ENCODE measurements at regions not wholly inside any gene's neighbourhood (a gene's known extent, or its start where the extent isn't known, plus 50 kb on each side); places are given as distances from the start of the nearest gene placed in this dataset.
"Not testable (repeated sequence)": the region's sequence is repeated elsewhere in the genome, so short reads cannot be mapped to it uniquely, and the experiment has no call there.

DNA sequence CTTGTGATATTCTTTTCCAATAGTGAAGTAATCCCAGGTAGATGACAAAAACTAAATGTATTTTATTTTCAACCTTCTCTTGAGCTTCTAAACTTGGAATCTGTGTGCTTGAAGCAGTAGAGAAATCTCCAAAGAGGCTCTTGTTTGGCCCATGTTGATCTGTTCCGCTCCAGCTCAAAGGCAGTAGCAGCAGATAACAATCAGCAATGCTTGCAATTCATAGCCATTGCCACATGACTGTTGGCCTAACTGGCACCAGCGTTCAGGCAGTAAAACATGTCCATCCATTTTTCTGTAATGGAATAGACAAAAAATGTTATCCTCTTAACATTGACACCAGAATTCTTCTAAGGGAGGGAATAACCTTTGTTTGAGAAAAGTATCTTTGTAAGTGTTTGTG is 270.7 kb upstream of the MSX2 start:
- DNase-seq, result no peak

DNA sequence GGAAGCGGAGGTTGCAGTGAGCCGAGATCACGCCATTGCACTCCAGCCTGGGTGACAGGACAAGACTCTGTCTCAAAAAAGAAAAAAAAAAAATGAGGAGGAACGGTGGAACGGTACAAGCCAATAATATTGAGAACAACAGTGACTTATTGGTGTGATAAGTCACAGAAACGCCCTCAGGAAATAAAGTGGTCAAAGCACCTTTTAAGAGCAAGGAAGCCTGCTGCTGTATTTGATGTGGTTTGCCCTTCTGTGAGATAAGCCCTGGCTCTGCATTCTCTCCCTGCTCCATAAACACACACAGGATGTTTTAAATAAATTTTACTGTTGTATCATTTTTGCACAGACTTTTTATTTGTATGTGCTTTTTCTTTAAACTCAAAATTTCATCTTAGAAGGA is 269.9 kb upstream of the MSX2 start:
- no peak for DNase-seq

DNA sequence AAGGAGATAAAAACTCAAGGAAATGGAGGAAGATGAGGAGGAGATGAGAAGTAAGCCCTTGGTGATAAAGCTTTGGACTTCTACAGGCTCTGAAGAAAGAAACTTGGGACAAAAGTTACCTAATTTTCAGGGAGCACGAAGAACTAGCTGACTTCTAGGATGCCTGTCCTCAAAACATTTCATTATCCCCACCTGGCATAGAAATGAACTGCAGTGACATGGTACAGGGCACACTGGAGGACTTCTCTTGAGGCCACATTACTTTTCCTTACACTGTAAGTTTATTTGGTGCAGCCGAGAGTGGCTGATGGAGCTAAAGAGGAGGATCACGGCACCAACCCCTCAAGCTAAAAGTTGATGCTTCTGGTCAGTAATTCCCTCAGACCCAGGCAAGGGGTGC is 269.5 kb upstream of the MSX2 start:
- DNase-seq, result no peak

DNA sequence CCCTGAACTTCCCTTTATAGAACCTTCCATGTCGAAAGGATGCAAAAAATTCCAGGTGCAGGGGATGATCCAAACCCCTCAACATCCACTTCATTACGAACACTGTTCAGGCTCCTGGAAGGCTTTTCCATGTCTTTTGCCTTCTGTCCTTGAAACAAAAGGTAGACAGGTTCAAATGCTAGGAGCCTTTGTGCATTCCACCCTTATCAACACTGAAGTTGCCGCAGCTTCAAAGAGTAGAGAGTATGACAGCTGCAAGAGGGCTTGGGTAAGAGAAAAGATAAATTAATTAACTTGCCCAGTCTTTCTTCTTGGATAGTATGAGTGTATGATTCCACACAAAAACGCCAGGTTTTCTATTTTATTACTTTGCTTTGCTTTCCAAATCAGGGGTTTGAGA is 269.1 kb upstream of the MSX2 start:
- no peak for DNase-seq

DNA sequence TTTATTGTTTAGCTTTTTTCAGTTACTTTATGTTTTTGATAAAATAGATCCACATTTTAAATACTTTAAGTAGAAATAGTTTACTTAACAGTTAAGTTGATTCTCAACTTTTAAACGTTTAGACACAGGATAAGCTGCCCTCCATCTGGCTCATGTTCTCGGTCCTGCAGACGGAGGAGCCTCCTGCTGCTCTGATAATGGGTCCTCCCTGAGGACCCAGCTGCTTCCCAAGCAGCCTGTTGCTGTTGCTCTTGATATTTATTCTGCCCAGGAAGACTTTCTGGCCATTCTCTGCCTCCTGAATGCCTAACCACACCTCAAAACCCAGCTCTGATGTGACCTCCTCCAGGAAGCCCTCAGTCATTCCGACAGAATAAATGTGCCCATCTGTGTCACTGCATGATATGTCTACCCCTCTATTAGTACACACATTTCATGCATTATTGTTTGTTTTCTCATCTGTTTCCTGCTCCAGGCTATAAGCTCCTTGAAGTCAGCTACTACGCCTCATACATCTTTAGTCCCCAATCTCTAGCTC is 267.2 kb upstream of the MSX2 start:
- no peak for DNase-seq

DNA sequence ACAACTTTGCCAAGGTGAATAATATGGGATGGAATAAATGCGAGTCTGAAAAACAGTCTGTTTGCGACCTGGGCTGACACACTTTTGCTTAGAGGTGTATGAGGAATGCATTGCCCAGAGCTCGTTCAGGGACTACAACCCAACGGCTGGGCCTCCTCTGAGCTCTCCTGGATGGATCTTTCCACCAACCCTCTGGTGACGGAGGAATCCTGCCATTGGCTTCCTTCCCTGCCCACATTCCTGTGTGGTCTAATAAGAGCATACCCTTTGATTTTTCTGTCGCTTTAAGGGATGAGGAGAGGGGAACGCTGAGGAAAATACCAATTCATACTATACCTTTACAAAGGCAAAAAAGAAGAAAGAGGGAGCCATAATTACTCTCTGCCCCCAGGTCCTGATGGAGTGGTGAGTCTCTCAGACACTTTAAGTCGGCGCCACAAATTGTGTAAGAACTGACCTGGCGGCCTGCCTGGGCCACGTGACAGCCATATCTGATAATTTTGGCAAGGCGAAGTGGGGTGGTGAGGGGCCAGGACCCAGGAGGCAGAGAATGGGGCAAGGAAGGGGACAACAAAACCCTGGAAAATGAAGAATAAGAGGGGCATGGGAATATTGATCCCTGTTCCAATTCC is 265.2 kb upstream of the MSX2 start:
- no peak for DNase-seq

DNA sequence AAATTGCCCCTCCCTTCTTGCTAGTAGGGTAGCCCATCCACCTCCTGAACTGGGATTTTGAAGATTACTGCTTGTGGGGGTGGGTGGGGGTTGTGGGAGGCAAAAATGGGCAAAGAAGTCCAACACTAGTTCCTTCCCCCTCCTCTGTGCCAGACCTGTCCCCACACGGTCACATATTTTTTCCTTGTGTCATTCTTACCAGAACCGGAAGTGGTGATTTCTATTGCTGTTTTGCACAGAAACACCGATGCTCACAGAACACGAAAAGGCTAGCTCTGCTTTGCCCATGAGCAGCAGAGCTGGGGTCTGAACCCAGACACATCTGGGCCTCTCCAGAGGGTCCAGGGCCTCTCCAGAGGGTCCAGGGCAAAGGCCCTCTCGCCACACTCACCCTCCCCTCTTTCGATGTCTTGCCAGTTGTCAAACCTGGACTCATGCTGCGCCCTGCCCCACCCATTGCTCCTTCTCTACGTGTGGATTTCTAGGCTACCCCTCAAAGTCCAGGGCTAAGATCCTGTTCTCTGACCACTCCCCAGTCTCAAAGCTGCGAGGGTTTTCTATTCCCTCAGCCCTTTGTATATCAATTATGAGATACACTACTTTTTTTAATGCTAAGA is 264.4 kb upstream of the MSX2 start:
- DNase-seq, result no peak

DNA sequence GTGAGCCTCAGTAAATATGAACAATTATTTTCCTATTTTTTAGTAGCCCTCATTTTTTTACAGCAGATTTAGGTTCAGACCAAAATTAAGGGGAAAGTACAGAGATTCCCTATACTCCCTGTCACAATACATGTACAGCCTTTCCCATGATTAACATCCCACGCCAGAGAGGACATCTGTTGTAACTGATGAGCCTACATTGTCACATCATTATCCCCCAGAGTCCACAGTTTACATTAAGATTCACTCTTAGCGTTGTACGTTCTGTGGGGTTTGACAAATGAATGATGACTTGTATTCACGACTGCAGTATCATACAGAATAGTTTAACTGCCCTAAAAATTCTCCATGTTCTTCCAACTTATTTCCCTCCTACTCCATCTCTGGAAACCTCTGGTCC is 262.3 kb upstream of the MSX2 start:
- DNase-seq, result no peak

DNA sequence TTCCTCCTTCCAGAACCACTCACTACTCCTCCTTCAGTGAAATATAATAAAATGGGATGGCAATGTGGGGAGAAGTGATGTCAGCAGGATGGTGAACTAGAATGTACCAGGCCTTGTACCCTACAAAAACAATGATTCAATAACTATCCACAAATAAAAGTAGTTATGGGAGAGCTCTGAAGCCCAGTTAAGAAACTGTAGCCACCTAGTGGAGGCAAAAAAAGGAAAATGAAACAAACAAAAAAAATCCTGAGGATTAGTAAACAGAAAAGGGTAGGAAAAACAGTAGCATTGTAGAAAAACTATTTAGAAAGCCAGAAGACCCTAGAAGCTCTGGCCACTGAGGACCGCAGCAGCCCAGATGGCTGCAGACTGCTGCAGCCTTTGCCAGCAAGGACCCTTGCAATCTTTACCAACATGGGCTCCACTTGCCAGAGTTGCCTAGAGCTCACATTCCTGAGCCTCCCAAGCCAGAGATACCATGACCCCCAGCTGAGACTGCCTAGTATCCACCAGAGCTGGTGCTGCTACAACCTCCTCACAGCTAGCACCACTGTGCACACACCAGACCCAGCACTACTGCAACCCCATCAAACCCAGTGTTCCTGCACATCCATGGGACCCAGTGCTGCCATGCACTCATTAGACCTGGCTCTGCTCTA is 259.7 kb upstream of the MSX2 start:
- DNase-seq, result no peak

DNA sequence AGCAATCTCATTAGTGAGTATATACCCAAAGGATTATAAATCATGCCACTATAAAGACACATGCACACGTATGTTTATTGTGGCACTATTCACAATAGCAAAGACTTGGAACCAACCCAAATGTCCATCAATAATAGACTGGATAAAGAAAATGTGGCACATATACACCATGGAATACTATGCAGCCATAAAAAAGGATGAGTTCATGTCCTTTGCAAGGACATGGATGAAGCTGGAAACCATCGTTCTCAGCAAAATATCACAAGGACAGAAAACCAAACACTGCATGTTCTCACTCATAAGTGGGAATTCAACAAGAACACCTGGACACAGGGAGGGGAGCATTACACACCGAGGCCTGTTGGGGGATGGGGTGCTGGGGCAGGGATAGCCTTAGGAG is 252.9 kb upstream of the MSX2 start:
- DNase-seq, result not testable (repeated sequence)

DNA sequence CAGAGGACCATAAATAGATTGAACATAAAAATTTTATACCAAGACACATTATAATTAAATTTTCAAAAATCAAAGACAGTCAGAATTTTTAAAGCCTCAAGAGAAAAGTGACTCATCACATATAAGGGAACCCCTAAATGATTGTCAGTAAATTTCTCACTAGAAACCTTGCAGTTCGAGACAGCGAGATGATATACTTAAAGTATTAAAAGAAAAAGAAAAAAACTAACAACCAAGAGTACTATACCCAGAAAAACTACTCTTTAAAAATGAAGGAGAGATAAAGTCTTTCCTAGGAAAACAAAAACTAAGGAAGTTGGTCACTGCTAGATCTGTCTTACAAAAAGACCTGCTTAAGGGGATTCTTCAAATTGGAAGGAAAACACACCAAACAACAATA is 251.4 kb upstream of the MSX2 start:
- DNase-seq, result no peak

DNA sequence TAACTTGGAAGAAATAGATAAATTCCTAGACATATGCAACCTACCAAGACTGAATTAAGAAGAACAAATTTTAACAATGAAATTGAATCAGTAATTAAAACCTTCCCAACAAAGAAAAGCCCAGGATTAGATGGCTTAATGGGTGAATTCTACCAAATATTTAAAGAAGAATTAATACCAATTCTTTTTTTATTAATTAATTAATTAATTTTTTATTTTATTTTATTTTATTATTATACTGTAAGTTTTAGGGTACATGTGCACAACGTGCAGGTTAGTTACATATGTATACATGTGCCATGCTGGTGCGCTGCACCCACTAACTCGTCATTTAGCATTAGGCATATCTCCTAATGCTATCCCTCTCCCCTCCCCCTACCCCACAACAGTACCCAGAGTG is 248.4 kb upstream of the MSX2 start:
- not testable (repeated sequence) for DNase-seq

DNA sequence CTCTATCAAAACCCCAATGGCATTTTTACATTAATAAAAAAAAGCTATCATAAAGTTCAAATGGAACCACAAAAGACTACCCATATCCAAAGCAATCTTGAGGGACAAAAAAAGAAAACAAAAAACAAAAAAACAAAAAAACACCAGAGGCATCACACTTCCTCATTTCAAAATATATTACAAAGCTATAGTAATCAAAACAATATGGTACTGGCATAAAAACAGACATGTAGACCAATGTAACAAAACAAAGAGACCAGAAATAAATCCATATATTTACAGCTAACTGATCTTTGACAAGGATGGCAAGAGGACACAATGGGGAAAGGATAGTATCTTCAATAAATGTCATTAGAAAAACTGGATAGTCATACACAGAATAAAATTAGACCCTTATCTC is 245.1 kb upstream of the MSX2 start:
- no peak for DNase-seq

DNA sequence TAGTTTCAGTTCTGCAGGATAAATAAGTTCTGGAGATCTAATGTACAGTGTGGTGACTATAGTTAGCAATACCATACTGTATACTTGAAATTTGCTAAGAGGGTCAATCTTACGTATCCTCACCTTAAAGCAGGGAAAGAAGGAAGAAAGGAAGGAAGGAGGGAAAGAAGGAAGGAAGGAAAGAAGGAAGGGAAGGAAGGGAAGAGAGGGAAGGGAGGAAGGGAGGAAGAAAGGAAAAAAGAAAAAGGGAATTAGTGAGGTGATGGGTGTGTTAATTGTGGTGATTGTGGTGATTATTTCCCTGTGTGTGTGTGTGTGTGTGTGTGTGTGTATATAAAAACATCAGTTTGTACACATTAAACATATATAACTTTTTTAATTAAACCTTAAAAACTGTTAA is 242.6 kb upstream of the MSX2 start:
- DNase-seq, result no peak

DNA sequence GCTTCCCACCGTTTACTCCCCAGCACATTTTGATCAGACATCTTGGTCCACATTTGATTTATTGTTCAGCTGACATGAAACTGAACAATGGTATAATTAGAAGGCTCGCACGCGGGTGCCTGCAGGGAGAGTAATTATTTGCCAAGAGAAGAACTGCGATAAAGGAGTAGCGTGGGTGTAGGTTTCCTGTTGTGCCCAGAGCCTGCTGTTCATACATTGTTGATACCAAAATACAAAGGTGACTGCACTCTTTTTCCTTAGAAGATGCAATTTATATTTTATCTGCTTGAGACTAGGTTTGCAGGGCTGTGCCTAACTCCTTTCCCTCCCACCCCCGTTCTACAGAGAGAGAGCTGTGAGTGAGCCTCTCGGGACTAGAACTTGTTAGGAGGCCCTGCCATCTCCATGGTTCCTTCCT is 241.8 kb upstream of the MSX2 start:
- no peak for DNase-seq

DNA sequence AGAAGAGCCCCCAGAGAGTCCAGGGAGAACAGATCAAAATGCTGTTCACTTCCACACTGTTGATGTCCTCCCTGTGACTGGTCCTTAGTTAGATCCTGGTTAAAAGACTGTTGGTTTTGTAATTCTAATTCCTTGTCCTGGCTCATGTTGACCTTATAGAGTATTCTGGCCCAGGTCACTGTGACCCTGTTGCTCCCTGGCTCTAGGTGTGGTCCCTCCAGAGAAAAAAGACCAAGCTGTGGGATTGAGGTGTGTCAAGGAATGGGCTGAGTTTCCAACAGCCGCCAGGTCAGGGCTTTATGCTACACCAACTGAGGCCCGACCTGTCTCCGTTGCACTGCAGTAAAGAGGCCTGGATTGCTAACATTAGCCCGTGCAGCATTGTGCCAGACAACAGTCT is 241.0 kb upstream of the MSX2 start:
- DNase-seq, result no peak

DNA sequence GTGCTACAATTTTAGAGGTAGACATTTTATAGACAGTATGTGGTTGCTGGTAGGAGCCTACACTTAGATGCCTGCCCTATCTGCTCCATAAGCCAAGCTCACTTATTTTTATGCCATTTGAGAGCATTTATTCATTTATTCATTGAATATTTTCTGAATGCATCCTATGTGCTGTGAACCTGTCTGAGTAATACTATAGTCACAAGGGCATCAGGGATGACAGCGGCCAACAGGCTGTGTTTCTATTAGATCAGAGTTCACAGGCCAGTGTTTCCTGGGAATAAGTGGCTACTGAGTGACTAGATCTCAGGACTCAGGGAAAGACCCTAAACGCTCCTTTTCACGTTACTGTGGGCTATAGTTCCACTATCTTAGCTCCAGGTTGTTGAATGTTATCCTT is 235.2 kb upstream of the MSX2 start:
- no peak for DNase-seq

DNA sequence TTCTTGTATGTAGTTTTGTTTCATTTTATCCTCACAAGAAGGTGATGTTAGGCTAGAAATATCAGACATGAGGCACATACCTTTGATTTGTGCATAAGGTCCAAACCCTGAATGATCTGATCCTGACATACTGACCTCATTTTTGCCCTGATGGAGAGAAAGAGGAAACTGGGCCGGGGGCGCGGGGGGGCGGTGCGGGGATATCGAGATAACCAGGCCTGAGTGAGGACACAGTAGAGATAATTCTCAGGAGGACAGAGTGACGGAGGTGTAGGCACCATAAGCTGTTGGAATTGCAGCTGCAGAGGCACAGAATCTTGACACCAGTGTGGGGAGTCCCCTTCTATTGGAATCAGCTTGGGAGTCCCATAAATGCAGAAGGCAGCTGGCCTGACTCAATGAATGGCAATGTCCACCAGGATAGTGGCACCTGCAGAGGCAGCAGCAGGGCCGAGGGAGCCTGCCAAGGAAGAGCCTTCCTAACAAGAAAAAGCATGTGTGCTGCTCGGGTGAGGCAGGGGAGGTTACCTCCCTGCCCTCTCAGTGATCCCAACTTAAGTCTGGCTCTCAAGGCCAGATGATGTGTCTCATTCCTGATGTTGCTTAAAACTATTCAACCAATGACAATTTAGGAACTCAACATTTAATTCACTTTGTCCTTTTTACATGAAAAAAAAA is 234.3 kb upstream of the MSX2 start:
- DNase-seq, result no peak

DNA sequence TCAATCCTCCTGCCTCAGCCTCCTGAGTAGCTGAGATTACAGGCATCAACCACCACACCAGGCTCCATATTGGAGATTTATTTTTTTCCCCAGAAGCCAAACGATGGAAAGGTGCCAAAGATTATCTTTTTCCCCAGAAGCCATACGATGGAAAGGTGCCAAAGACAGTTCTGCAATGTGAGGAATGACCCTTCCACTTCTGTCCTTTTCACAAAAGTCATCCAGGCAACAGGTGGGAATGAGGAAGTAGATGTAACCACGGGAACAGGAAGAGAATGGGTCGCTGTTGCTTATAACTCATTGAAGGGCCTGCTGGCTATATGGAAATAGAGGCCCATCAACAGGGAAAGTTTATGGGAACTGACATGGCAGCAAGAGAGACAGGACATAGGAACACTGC is 233.7 kb upstream of the MSX2 start:
- DNase-seq, result no peak

DNA sequence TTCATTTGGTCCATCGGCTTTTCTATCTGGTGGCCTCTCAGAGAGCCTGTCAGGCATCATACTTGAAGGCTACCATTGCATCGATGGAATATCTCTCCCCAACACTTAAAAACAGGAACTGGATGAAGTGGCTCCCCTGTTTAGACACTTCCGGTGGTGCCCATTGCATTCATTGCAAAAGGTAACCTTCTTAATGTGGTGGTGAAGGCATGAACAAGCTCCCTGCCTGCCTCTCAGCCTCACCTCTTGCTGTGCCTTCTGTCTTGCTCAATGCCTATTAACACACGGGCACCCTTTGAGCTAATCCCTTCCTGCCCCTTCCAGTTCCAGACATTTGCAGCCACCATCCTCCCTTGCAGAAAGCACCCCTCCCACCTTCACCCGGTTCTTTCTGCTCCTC is 233.1 kb upstream of the MSX2 start:
- DNase-seq, result no peak

DNA sequence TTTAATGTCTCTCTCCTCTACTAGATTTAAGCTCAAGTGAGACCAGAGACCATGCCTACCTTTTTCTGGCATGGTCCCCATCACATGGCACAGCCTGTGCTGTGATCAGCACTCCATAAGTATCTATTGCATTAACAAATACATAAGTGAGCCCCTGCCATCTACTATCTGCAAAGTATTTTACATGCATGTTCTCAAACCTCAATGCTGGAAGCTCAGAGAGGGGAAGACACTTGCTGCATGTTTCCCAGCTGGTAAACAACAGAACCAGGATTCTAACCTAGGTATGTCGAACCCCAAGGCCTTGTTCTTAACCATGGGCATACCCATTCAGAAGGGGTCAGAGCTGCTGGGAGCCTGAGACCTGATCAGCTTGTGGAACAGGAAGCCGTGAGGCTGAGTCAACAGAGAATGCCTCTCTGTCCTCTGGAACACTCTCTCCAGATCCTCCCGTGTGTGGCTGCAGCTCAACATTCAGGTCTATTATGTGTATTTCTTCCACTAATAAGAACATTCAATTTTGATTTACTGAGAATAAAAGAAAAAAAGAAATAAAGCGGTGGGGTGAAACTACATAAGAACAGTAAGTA is 232.5 kb upstream of the MSX2 start:
- DNase-seq, result no peak

DNA sequence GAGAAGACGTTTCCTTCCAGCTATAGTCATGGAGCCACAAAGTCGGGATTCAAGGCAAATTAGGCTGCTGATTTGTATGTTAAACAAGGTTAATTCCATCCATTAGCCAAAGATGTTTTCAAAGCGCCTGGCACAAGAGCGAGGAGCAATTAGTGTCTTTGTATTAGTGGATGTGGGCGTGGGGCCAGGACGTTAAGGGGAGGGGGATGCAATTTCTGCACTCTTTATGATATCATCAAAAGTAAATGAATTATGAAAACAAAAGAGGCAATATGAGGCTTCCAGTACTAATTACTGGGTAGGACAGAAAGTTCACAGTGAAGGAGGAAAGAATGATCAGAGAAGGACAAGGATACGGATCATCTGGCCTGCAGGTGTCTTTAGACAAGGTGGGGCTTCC is 230.9 kb upstream of the MSX2 start:
- DNase-seq, result no peak

DNA sequence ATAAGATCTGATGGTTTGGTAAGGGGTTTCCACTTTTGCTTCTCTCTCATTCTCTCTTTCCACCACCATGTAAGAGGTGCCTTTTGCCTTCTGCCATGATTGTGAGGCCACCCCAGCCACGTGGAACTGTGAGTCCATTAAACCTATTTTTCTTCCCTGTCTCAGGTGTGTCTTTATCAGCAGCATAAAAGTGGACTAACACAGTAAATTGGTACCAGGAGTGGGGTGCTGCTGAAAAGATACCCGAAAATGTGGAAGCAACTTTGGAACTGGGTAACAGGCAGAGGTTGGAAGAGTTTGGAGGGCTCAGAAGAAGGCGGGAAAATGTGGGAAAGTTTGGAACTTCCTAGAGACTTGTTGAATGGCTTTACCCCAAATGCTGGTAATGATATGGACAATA is 226.4 kb upstream of the MSX2 start:
- DNase-seq, result not testable (repeated sequence)

DNA sequence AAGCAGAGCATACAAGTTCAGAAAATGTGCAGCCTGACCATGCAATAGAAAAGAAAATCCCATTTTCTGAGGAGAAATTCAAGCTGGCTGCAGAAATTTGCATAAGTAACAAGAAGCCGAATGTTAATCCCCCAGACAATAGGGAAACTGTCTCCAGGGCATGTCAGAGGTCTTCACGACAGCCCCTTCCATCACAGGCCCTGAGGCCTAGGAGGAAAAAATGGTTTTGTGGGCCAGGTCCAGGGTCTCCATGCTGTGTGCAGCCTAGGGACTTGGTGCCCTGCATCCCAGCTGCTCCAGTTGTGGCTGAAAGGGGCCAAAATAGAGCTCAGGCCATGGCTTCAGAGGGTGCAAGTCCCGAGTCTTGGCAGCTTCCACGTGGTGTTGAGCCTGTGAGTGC is 225.8 kb upstream of the MSX2 start:
- DNase-seq, result not testable (repeated sequence)
